ENCODE measurements at regions not wholly inside any gene's neighbourhood (a gene's known extent, or its start where the extent isn't known, plus 50 kb on each side); places are given as distances from the start of the nearest gene placed in this dataset.

GRCh38 chr10:78972160-78972946, 96.4 kb upstream of the ZMIZ1 start:
- ChIA-PET RAD21 (ENCODE audit: low non-redundant PET in 1 of 2, low total read pairs in 2 of 2, uncharacterized antibody in 2 of 2, unreplicated experiment in 2 of 2) (no interaction called here), CTCF (no interaction called here), POLR2A (interaction anchor here (1.1 to 2.2 kb wide), 2 partner anchors 8 to 1231 kb away, joined by 3 to 20 read pairs; no protein-coding TSS in a partner anchor)
- Histone ChIP-seq H3K4me3 (replicated peaks in 1 of 2; ENCODE audit: low read depth in 1 of 2, low read length in 2 of 2) (peak overlapping the region; percentile 42 to 61), H3K27ac (ENCODE audit: low read depth, low read length) (peak overlapping the region; percentile 96), H2AFZ (ENCODE audit: low read depth, low read length, poor library complexity, severe bottlenecking) (no peak overlapping the region), H3K4me2 (ENCODE audit: low read length) (peak overlapping the region; percentile 87), H3K9me2 (ENCODE audit: insufficient read depth) (no peaks in the 10 kb centered on the region), H4K20me1 (ENCODE audit: insufficient read depth) (no peaks in the 10 kb centered on the region), H3K9me3 (ENCODE audit: control insufficient read depth in 1 of 2, insufficient read depth in 1 of 2, low read depth in 1 of 2, low read length in 2 of 2) (no peaks in the 10 kb centered on the region), H3K36me3 (ENCODE audit: control insufficient read depth in 1 of 2, insufficient read depth in 2 of 2, low read length in 2 of 2) (no peaks in the 10 kb centered on the region), H3K4me1 (ENCODE audit: control insufficient read depth in 1 of 2, insufficient read depth in 2 of 2, low read length in 2 of 2) (peaks cover 30 to 43% of the 10 kb centered on the region in 2 experiments), H3K27me3 (ENCODE audit: insufficient read depth, low read length) (no peaks in the 10 kb centered on the region), H3K9ac (ENCODE audit: low read length) (peak overlapping the region; percentile 72), H3K79me2 (ENCODE audit: insufficient read depth, low read length) (no peaks in the 10 kb centered on the region)
- intact Hi-C loops (cut with micrococcal nuclease): loop anchor here (5.0 kb wide), 3 partner anchors 180 to 940 kb away; partner anchors contain the start of gene RPS24
- TF ChIP-seq POLR2AphosphoS5 (IDR thresholded peaks at IDR 0.05; ENCODE audit: low read depth, low read length) (peak; percentile 52), ZFX (IDR thresholded peaks at IDR 0.05) (0 out of 2 replicates have a peak, but pooled peaks have one; percentile 23), TCF7L2 (IDR thresholded peaks at IDR 0.05; ENCODE audit: borderline replicate concordance, extremely low read depth, insufficient read depth, insufficient read length) (no peak), YY1 (IDR thresholded peaks at IDR 0.05; ENCODE audit: extremely low read depth, insufficient replicate concordance, low read depth, low read length) (peak; percentile 28), ZNF274 (IDR thresholded peaks at IDR 0.05; ENCODE audit: low read depth, low read length) (no peak)
- DNase-seq (ENCODE audit: low read depth, low spot score): peak; percentile 31
- BruUV-seq (replicated peaks): no TSS peak
- ATAC-seq: peak; percentile 24

Measured in HCT116 (cell line).